NAMALWA (cell line): ENCODE measurements at regions not wholly inside any gene's neighbourhood (a gene's known extent, or its start where the extent isn't known, plus 50 kb on each side); places are given as distances from the start of the nearest gene placed in this dataset.

Experiments used
- DNase-seq: peaks from one replicate; pipeline ENCODE4 v3.0.0-alpha.2; 2015; ENCODE audit warnings: low spot score

DNA sequence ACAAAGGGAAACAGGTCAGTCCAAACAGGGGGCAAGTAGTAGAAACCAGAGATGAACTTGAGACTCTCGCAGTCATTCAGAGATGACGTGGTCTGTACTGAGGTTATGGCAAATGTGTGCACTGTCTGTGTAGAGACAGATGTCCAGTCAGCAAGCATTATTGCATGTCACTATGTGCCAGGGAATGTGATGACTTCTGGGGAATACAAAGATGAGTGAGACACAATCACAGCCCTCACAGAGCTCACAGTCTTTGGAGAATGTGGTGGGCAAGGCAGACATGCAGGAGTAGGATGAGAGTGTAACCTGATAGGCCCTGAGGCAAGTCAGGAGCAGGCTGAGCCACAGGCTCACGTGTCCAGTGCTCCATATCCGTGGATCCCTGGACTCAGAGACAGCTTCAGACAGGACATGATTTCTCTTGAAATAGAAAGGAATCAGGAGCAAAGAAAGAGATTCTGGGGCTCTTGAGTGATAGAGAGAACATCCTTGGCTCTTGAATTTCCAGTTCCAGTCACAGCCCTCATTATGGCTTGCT lies 550.7 kb downstream of the ETS1 start:
- no peak for DNase-seq

DNA sequence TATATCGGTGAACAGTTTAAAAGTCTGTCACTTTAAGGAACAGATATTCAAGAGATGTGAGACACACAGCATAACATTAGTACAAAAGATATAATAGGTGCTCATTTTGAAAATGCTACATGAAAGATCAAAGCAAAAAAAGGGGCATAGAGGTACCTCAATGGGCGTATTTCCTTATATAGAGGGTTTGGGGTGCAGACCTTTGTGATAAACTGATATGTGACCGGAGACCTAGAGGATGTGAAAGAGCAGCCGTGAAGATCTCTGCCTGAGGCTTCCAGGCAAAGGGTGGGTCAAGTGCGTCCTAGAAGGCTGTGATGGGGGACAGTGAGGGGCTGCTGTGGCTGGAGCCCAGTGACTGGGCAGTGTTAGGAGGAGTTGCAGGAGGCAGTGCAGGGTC lies 551.4 kb downstream of the ETS1 start:
- no peak for DNase-seq

- peak; percentile 79 for DNase-seq
These were observed 555.7 kb downstream of the ETS1 start for GRCh38 chr11:128031538-128032134.

- DNase-seq = no peak
These were observed 558.1 kb downstream of the ETS1 start for GRCh38 chr11:128029219-128029722.

GRCh38 chr11:128026596-128026995 lies 560.8 kb downstream of the ETS1 start:
- no peak for DNase-seq

- DNase-seq = no peak
These were observed 564.6 kb downstream of the ETS1 start for GRCh38 chr11:128022761-128023160.

DNA sequence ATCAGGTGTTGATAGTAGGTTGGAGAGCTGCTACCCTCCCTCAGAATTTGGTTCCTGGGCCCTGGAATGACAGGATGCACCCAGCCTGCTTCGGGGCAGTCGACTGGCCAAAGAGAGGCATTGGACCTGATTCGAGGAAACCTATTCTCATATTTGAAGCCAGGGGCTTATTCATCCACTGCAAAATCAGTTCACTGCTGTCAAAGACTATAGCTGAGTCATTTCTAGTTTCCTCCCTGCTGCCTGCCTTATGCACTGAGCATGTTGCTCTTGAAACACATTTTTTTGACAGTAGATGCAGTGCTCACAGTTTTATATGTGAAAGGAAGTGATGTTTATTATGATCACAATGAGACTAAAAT lies 565.4 kb downstream of the ETS1 start:
- no peak for DNase-seq

DNA sequence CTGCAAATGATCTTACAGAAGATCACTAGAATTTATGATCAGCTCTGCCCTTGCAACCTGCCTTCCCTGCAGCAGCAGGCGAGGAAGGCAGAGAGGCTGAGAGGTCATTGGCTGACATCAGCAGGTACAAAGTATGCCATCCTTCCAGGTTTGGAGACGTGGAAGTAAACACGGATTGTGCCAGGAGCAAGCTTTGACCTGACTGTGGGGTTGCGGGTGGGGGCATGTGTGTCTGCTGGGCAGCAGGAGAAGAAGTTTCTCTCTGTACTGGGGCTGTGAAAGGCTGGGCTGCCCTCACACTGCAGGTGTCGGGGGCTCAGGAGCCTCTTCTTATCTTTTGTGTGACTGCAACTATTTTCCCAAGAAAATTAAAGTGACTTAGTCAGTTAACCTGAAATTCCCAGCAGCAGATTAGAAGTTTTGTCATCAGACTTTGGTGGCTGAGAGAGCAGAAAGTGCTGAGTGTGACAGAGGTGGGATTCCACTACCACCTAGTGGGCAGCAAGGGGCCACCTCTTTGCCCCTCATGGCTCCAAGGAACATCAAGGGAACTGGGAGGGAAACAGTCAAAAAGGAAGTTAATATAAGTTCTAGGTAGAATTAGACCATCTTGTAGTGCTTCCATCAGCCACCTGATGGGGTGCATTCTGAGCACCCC lies 565.9 kb downstream of the ETS1 start:
- DNase-seq = no peak

DNA sequence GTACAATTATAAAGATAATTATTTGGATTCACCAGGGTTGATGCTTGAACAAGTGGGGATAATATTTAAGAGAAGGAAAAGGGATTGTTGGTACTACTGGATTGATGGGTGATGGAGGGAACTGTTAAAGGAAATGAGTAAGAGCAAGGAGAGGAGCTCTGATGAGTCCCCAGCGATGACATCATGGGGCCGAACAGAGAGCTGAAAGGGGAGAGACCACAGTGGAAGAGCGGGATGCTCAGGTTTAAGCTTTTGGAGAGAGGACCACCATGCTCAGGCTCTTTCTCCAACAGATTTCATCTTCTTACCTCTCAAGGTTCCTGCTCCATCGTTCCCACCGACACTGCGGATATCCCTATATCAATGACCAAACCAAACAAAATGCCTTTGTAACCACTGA lies 568.7 kb downstream of the ETS1 start:
- DNase-seq = no peak

DNA sequence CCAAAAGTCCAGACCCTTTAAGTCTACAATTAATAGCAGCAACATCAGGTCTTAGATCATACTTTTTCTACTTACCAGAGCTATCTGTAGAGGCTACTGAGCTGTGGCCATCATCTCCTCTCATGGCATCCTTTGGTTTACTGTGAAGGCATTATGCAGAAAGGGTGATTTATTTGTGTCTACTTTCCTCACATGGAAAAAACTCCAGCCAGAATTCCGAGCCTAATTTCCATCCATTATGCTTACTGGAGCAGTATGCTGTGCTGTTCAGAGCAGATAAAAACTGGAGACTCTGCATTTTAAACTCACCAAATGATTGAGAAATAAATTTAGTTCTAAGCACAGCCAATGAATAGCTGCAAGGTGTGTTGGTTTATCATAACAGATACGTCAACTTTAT lies 581.8 kb downstream of the ETS1 start:
- DNase-seq = no peak

- no peak for DNase-seq
These were observed 588.9 kb downstream of the ETS1 start for GRCh38 chr11:127998421-127998820.

- no peak for DNase-seq
These were observed 589.8 kb downstream of the ETS1 start for GRCh38 chr11:127997594-127997993.

DNA sequence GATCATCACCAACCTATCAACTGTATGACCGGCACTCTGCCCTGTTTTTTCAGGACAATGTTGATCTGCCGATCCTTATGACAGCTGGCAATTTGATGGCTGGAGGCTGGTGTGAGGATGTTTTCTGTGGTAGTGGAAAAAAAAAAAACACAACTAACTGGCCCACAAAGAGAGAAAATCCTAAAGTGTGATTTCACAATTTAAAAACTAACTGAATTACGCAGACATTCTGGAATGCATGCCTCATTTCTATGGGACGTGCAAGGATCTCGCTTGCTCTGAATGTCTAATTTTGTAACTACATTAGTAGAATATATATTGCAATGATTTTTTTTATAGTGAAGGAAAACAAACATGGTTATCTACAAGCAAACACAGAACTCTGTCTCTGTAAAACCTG lies 590.5 kb downstream of the ETS1 start:
- no peak for DNase-seq

GRCh38 chr11:127995921-127996320 lies 591.4 kb downstream of the ETS1 start:
- DNase-seq = no peak

DNA sequence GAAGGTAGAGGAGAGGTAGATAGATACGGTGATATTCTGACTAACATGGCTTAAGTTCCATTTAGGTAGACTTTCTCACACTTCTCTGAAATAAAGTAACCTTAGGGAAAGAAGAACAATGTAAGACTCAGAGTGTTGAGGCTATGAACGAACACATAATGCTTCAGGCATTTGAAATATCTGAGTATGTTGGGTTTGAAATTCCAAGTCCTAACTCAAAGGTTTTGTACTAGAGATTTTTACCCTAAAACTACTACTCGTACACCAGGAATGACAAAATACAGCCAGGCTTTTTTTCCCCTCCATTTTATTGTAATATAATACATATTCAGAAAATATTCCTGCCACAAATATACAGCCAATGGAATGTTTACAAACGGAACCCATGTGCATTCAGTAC lies 592.6 kb downstream of the ETS1 start:
- no peak for DNase-seq

DNA sequence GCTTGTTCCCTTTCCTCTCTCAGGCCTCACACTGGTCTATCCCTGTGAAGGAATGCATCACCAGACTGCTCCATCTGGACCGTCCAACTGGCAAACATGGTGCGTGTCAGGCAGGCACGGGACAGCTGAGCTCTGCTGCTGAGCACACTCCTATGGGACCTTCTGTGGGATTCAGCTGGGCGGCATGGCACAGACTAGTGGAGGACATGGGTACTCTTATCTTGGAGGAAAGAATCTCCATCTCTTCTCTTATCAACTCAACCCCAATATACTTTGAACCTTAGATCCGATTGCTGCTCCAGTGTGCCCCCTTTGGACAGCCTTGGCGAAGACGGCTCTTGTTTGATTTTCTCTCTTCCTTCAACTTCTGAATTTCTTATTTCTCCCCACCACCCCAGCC lies 593.6 kb downstream of the ETS1 start:
- DNase-seq = peak; percentile 5

DNA sequence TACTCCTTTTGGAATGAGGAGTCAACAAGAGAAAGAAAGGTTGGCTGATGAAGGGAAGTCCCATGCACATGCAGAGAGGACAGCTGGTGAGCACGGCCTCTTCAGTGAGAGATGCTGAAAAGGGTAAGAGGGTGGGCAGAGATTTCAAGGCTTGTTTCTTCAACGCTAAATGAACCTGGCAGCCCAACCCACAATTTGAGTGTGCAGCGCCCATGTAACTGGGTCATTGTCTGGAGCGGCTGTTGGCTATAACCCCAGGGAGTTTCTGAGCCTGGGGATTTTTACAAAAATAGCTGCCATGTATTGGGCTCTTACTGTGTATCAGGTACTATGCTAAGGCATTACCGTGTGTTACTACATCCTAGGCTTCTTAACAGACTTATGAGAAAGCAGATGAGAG lies 594.1 kb downstream of the ETS1 start:
- no peak for DNase-seq

- no peak for DNase-seq
These were observed 601.3 kb downstream of the ETS1 start for GRCh38 chr11:127986073-127986472.

- DNase-seq = no peak
These were observed 614.5 kb downstream of the ETS1 start for GRCh38 chr11:127972816-127973215.

- DNase-seq = no peak
These were observed 615.9 kb downstream of the ETS1 start for GRCh38 chr11:127971448-127971847.

GRCh38 chr11:127966821-127967220 lies 620.5 kb downstream of the ETS1 start:
- DNase-seq = no peak

DNA sequence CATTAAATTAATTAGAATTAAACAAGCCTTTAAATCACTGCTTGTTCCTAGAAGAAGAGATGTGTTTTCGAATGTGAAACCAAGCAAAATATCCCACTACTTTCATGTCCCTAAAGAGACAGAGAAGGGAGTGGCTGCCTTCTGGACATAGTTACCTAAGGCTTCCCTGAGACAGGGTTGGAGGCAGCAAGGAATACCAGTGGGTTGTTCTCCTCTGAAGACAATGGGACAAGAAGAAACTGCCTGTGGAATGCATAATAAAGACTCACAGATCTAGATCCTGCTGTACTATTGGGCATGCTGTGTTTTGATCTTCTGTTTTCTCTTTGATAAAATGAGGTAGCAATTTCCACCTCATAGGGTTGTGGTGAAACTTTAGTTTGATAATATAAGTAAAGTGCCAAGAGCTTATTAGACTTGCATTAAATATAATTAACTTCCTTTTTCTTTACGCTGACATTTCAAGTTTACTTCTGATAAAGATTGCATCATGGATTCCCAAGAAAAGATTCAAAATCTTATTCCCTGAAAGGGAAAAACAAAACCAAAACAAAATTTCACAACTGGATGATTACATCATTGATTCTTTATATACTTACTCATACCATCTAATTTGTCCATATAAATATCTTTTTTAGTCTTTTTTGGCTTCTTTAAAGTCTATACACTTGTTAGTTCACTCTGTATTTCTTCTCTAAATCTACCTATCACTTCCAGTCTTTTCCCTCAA lies 621.3 kb downstream of the ETS1 start:
- no peak for DNase-seq

DNA sequence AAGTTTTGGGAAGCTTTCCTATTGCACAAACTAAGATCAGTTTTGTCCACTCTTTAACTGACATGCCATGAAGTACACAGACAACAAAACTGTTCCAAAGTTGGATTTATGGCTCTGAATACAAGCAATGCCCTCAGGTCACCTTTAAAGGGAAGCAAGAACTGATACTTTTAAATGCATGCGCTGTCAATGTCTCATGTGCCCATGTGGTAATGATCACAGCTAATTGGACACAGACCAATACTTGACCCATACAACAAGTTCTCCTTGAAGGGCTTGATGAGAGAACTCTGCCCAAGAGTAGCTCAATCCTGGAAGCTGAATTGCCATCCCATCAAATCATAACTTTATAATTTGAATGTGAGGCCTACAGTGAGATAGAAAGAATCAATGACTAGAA lies 624.9 kb downstream of the ETS1 start:
- no peak for DNase-seq
